Colonic mucosa (tissue), 4 donors: ENCODE measurements at regions not wholly inside any gene's neighbourhood (a gene's known extent, or its start where the extent isn't known, plus 50 kb on each side); places are given as distances from the start of the nearest gene placed in this dataset.

Experiments
- DNase-seq: peaks from one replicate; pipeline ENCODE4 v3.0.0-alpha.2; 2020
- H3K27ac ChIP-seq: fragments of 200-600 bp; one replicate; pipeline ENCODE4 v1.8.0; 2021
- H3K27me3 ChIP-seq: fragments of 200-600 bp; one replicate; pipeline ENCODE4 v1.8.0; 2021
- H3K36me3 ChIP-seq: fragments of 200-600 bp; one replicate; pipeline ENCODE4 v1.8.0; 2021
- H3K4me1 ChIP-seq: fragments of 200-600 bp; one replicate; pipeline ENCODE4 v1.8.0; 2021; ENCODE audit warnings: mild to moderate bottlenecking
- H3K4me3 ChIP-seq: fragments of 200-600 bp; one replicate; pipeline ENCODE4 v1.8.0; 2021
- H3K9ac ChIP-seq, 2 donors: one replicate each; pipeline ENCODE4 v1.7.0; 2013; ENCODE audit warnings: control low read depth in 2 of 2, low read depth in 2 of 2, low read length in 2 of 2
- H3K9me3 ChIP-seq: fragments of 200-600 bp; one replicate; pipeline ENCODE4 v1.8.0; 2021
- CTCF ChIP-seq: fragments of 200-600 bp; IDR thresholded peaks from one replicate; pipeline ENCODE4 v1.8.0; 2022; ENCODE audit warnings: antibody characterized with exemption, mild to moderate bottlenecking
- intact Hi-C: fragments of 100-400 bp; cut with DNase I; formaldehyde crosslinking; loops from one replicate; pipeline ENCODE4 v1.14.1; 2022
- donor health status: healthy.
- donor health status: DM: no; HTN: no; CAD: no.
- donor health status: DM: no; HTN: no; CAD: no.

- no peak for TF ChIP-seq CTCF
- H3K4me1 ChIP-seq: no peaks in the 10 kb centered on the region
Observed at GRCh38 chr4:31134720-31135119, 414.6 kb downstream of the PCDH7 start.

GRCh38 chr4:31139767-31140166 is 419.6 kb downstream of the PCDH7 start:
- no peaks in the 10 kb centered on the region for H3K9me3 ChIP-seq
- intact Hi-C loops: no loop called here
- H3K9ac ChIP-seq: no peak overlapping the region
- no peak for DNase-seq
- H3K36me3 ChIP-seq: no peaks in the 10 kb centered on the region
- TF ChIP-seq CTCF: no peak
- no peak overlapping the region for H3K27ac ChIP-seq
- no peak overlapping the region for H3K4me3 ChIP-seq
- no peaks in the 10 kb centered on the region for H3K4me1 ChIP-seq
- no peaks in the 10 kb centered on the region for H3K27me3 ChIP-seq

More at GRCh38 chr4:31134720-31135119, 414.6 kb downstream of the PCDH7 start:
- intact Hi-C loops: no loop called here
- DNase-seq: no peak
- H3K27me3 ChIP-seq: no peaks in the 10 kb centered on the region
- H3K4me3 ChIP-seq: no peak overlapping the region
- no peak overlapping the region for H3K27ac ChIP-seq
- no peak overlapping the region for H3K9ac ChIP-seq
- H3K9me3 ChIP-seq: no peaks in the 10 kb centered on the region
- no peaks in the 10 kb centered on the region for H3K36me3 ChIP-seq

- Histone ChIP-seq H3K9ac (no peak overlapping the region), H3K27ac (no peak overlapping the region), H3K4me1 (no peaks in the 10 kb centered on the region), H3K27me3 (no peaks in the 10 kb centered on the region), H3K36me3 (no peaks in the 10 kb centered on the region), H3K9me3 (no peaks in the 10 kb centered on the region), H3K4me3 (no peak overlapping the region)
- DNase-seq: no peak
- no peak for TF ChIP-seq CTCF
- intact Hi-C loops: no loop called here
Observed at GRCh38 chr4:31141095-31141831, 421.1 kb downstream of the PCDH7 start.

- no peak overlapping the region for H3K27ac ChIP-seq
- H3K9me3 ChIP-seq: no peaks in the 10 kb centered on the region
- H3K4me3 ChIP-seq: no peak overlapping the region
- H3K36me3 ChIP-seq: no peaks in the 10 kb centered on the region
- TF ChIP-seq CTCF: no peak
- no peaks in the 10 kb centered on the region for H3K27me3 ChIP-seq
- no peak for DNase-seq
- no peaks in the 10 kb centered on the region for H3K4me1 ChIP-seq
- no peak overlapping the region for H3K9ac ChIP-seq
- intact Hi-C loops: no loop called here
Observed at GRCh38 chr4:31141832-31142142, 421.6 kb downstream of the PCDH7 start.

- no peak overlapping the region for H3K4me3 ChIP-seq
- no peak overlapping the region for H3K9ac ChIP-seq
- H3K4me1 ChIP-seq: no peaks in the 10 kb centered on the region
- no peak for DNase-seq
- TF ChIP-seq CTCF: no peak
- intact Hi-C loops: no loop called here
- no peaks in the 10 kb centered on the region for H3K9me3 ChIP-seq
- no peaks in the 10 kb centered on the region for H3K27me3 ChIP-seq
- no peaks in the 10 kb centered on the region for H3K36me3 ChIP-seq
- no peak overlapping the region for H3K27ac ChIP-seq
Observed at GRCh38 chr4:31146366-31146765, 426.2 kb downstream of the PCDH7 start.
